Kidney (tissue), 13 donors: ENCODE measurements at regions not wholly inside any gene's neighbourhood (a gene's known extent, or its start where the extent isn't known, plus 50 kb on each side); places are given as distances from the start of the nearest gene placed in this dataset.

Experiments
- DNase-seq, 5 donors: peaks; one replicate each; pipeline ENCODE4 v3.0.0-alpha.2; 2013 to 2020
- FAIRE-seq: peaks from 2 replicates; lab custom pipeline; 2012; peaks lifted over from hg19 to GRCh38; lab: Jason Lieb, UNC
- H3K27ac ChIP-seq, 2 donors: one replicate each; pipeline ENCODE4 v1.7.0; 2013; ENCODE audit warnings: low read depth in 2 of 2, low read length in 2 of 2, inconsistent platforms in 1 of 2
- H3K27me3 ChIP-seq: one replicate; pipeline ENCODE4 v1.7.1; 2013; ENCODE audit warnings: low read length, inconsistent platforms; ENCODE audit not compliant: control insufficient read depth, insufficient read depth
- H3K36me3 ChIP-seq, 3 donors: one replicate each; pipeline versions ENCODE4 v1.7.0 to v1.7.1; 2013; ENCODE audit warnings: low read length in 3 of 3, control low read depth in 1 of 3, inconsistent platforms in 1 of 3; ENCODE audit not compliant: insufficient read depth in 3 of 3, control insufficient read depth in 2 of 3
- H3K4me1 ChIP-seq, 3 donors: one replicate each; pipeline versions ENCODE4 v1.7.0 to v1.7.1; 2013; ENCODE audit warnings: low read length in 3 of 3, inconsistent platforms in 1 of 3, low read depth in 1 of 3; ENCODE audit not compliant: control insufficient read depth in 2 of 3, insufficient read depth in 2 of 3
- H3K4me3 ChIP-seq, 3 donors: one replicate each; pipeline versions ENCODE4 v1.7.0 to v1.8.1; 2013; ENCODE audit warnings: low read length in 3 of 3, control low read depth in 1 of 3, inconsistent platforms in 1 of 3
- H3K9ac ChIP-seq, 3 donors: one replicate each; pipeline versions ENCODE4 v1.7.0 to v1.7.1; 2013; ENCODE audit warnings: low read length in 3 of 3, control low read depth in 1 of 3, inconsistent platforms in 1 of 3
- H3K9me3 ChIP-seq, 3 donors: one replicate each; pipeline versions ENCODE4 v1.7.0 to v1.7.1; 2013; ENCODE audit warnings: low read length in 3 of 3, control low read depth in 1 of 3, inconsistent platforms in 1 of 3; ENCODE audit not compliant: control insufficient read depth in 2 of 3, insufficient read depth in 1 of 3
- CTCF ChIP-seq: IDR thresholded peaks from 3 replicates; pipeline ENCODE4 v1.5.1; 2012; ENCODE audit warnings: mild to moderate bottlenecking, moderate library complexity, borderline replicate concordance; ENCODE audit not compliant: insufficient read depth; ENCODE audit errors: extremely low read depth
- intact Hi-C: fragments of 100-400 bp; cut with DNase I; formaldehyde crosslinking; loops from one replicate; pipeline ENCODE4 v1.11.1; 2022
- donor health status: control.
- donor health status: control.
- donor health status: control.
- donor health status: control.
- donor health status: control.
- donor health status: DM: yes; HTN: yes; CAD: no.
- donor health status: Normal renal cell carcinoma (clear cell type).

DNA sequence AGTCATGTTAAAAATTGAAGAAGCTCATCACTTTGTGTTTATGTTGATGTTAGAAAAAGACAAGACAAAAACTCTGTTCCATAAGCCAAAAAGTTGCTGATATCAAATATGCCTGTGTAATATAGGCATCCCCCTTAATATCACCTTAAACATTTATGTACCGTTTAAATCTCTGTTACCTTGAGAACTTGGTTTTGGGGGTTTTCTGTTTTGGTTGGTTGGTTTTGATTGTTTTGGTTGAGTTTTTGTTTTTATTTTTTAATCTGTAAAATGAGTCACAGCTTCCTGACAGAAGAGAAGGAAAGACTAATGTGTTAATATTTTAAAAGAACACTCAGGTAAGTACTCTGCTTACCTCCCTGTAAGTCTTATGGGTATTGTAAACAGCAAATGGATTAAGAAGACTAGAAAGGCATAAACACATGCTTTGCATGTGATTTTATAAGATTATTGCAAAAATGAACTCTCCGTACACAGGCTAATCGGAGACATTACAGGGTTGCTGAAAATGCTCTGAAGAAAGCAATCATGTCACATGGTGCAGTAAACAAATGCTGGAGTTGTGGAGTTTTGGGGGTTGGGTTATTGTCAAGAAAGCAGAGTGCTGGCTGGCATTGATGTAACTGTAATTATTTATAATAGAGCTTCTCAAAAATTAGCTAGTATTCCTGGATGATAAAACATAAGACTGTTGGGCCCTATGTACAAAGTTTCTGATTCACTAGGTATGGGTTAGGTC lies 69.5 kb upstream of the MBNL1 start:
- H3K4me1 ChIP-seq: peaks cover 0 to 2% (median 0%) of the 10 kb centered on the region in 3 donors
- no peak overlapping the region for H3K4me3 ChIP-seq
- TF ChIP-seq CTCF: no peak
- no peak overlapping the region for H3K9ac ChIP-seq
- H3K27ac ChIP-seq: peak overlapping the region in 1 of 2 donors; percentile 37
- no peaks in the 10 kb centered on the region for H3K9me3 ChIP-seq
- no peaks in the 10 kb centered on the region for H3K27me3 ChIP-seq
- H3K36me3 ChIP-seq: no peaks in the 10 kb centered on the region
- FAIRE-seq (no peak), DNase-seq (no peak)
- intact Hi-C loops: no loop called here

DNA sequence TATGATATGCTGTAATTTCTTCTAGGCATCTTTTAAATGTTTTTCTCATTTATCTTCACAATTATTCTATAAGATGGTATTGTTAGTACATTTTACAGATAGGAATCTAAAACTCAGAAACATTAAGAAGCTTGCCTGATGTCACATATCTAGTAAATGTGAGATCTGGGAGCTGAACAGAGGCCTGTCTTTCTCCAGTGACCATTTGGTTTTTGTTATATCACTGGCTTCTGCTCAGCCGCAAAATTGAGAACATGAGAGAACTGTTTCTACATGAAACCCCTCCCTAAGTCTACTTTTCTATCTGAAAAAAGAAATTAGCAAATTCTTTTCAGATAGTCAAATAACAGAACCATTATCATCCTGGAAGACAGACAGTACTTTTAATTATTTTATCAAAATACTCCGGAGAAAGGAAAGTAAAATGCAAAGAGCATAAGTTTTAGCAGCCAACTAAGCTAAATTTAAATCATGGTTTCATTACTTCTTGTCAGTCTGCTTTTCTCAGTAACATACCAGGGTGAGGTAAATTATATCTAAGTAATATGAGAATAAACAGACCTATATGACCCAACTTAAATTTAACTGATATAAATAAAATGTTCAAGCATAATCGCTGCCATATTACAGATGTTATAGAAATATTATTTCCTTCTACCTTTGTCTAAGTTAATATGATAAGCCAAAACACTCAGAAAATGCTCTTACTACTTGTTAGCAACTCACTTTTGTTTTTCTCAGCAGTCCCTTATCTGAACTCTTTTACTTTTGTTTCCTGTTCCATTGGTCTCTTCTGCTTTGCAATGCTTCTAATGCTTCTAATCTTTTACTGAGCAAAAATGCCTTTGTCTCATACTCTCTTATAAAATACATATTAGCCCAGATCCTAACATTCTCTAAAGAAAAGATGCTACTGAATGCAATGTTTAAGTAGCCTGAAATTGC lies 68.0 kb upstream of the MBNL1 start:
- FAIRE-seq: no peak
- peak overlapping the region in 2 of 3 donors; percentile 7 to 27 for H3K4me3 ChIP-seq
- peak overlapping the region in 1 of 3 donors; percentile 20 for H3K9ac ChIP-seq

DNA sequence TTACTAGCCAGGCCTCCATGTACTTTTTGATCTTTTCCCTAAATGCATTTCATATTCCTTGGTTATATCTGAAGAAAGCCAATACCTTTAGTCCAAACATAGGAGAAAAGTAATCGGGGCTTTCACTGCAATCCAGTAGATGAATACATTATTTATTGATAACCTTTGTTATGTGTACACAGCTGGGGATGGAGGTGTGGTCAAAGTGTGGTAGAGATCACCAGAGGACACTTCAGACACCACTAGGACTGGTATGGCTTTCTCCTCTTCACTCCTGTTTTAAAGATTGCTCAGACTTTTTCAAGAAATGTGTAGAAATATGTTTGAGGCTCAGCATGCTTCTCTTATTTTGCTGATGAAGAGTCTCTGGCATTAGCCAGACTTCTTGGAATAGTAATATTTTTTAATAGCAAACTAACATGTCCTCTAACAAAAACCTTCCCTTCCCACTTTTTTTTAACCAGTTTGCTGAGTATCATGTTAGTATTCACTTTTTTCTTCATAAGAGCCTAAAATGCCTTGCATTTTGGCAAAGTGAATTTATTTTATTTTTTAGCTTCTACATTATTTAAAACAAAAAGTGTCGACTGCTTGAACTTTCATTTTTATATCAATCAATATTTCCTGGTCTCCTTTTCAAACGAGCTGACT lies 65.6 kb upstream of the MBNL1 start:
- no peaks in the 10 kb centered on the region for H3K36me3 ChIP-seq
- H3K9ac ChIP-seq: peak overlapping the region in 1 of 3 donors; percentile 20
- no peak for TF ChIP-seq CTCF
- H3K27ac ChIP-seq: no peak overlapping the region
- no peak for DNase-seq
- intact Hi-C loops: no loop called here
- no peaks in the 10 kb centered on the region for H3K27me3 ChIP-seq
- FAIRE-seq: no peak
- no peaks in the 10 kb centered on the region for H3K9me3 ChIP-seq
- H3K4me3 ChIP-seq: peak overlapping the region in 2 of 3 donors; percentile 18 to 38
- peaks cover 0 to 2% (median 0%) of the 10 kb centered on the region in 3 donors for H3K4me1 ChIP-seq

More for the DNA sequence above, 68.0 kb upstream of the MBNL1 start:
- Histone ChIP-seq H3K4me1 (peaks cover 0 to 2% (median 0%) of the 10 kb centered on the region in 3 donors), H3K36me3 (no peaks in the 10 kb centered on the region), H3K27ac (no peak overlapping the region), H3K27me3 (no peaks in the 10 kb centered on the region), H3K9me3 (no peaks in the 10 kb centered on the region)
- no peak for TF ChIP-seq CTCF
- intact Hi-C loops: no loop called here
- DNase-seq: no peak
